Fibroblast of lung (primary cell): ENCODE measurements at regions not wholly inside any gene's neighbourhood (a gene's known extent, or its start where the extent isn't known, plus 50 kb on each side); places are given as distances from the start of the nearest gene placed in this dataset.
A peak's percentile ranks its signal among the peaks of the same experiment; 100 is the strongest.

ENCODE experiments used
- DNase-seq, 2 donors: peaks; one replicate each; pipeline versions ENCODE4 v3.0.0 to v3.0.0-alpha.2; 2010; ENCODE audit warnings: low read depth in 2 of 2
- H2AFZ ChIP-seq: 2 replicates; pipeline ENCODE4 v1.5.1; 2012; ENCODE audit warnings: low read length, control low read depth, inconsistent platforms
- H3K27ac ChIP-seq: 2 replicates; pipeline ENCODE4 v1.5.1; 2011; ENCODE audit warnings: low read length, control low read depth; ENCODE audit not compliant: insufficient read depth
- H3K27me3 ChIP-seq: 2 replicates; pipeline ENCODE4 v1.5.1; 2011; ENCODE audit warnings: mild to moderate bottlenecking, low read length; ENCODE audit not compliant: control insufficient read depth, insufficient read depth
- H3K36me3 ChIP-seq: 2 replicates; pipeline ENCODE4 v1.5.1; 2011; ENCODE audit warnings: low read length; ENCODE audit not compliant: control insufficient read depth, insufficient read depth
- H3K4me1 ChIP-seq: 2 replicates; pipeline ENCODE4 v1.5.1; 2011; ENCODE audit warnings: low read length; ENCODE audit not compliant: control insufficient read depth, insufficient read depth; ENCODE audit errors: extremely low read depth
- H3K4me2 ChIP-seq: 2 replicates; pipeline ENCODE4 v1.5.1; 2011; ENCODE audit warnings: low read length, control low read depth; ENCODE audit not compliant: insufficient read depth; ENCODE audit errors: extremely low read depth
- H3K4me3 ChIP-seq, 4 experiments: fragments of 200-600 bp in 1 of 4; sonication (generic) in 1 of 4; replicated peaks in 1 of 4; 2 replicates each; pipeline ENCODE4 v1.5.1; 2011 to 2016; ENCODE audit warnings: low read length in 4 of 4, low read depth in 3 of 4, mild to moderate bottlenecking in 3 of 4, control low read depth in 2 of 4, inconsistent platforms in 1 of 4, mixed read lengths in 1 of 4; ENCODE audit not compliant: insufficient read depth in 1 of 4; ENCODE audit errors: control extremely low read depth in 1 of 4
- H3K79me2 ChIP-seq: 2 replicates; pipeline ENCODE4 v1.5.1; 2012; ENCODE audit warnings: mild to moderate bottlenecking, low read length, inconsistent platforms; ENCODE audit not compliant: control insufficient read depth, insufficient read depth
- H3K9ac ChIP-seq: 2 replicates; pipeline ENCODE4 v1.5.1; 2011; ENCODE audit warnings: mild to moderate bottlenecking, low read length, control low read depth; ENCODE audit not compliant: insufficient read depth
- H3K9me3 ChIP-seq: 2 replicates; pipeline ENCODE4 v1.5.1; 2012; ENCODE audit warnings: low read depth, low read length; ENCODE audit not compliant: control insufficient read depth, insufficient read depth
- H4K20me1 ChIP-seq: 2 replicates; pipeline ENCODE4 v1.5.1; 2011; ENCODE audit warnings: low read length; ENCODE audit not compliant: control insufficient read depth, insufficient read depth; ENCODE audit errors: extremely low read depth
- CTCF ChIP-seq, 2 donors: IDR thresholded peaks in 1 of 2; conservative IDR thresholded peaks in 1 of 2; 1 replicate in 1 of 2; 2 replicates in 1 of 2; pipeline ENCODE4 v1.5.1; 2011 to 2012; ENCODE audit warnings: low read length in 2 of 2, control low read depth in 1 of 2, inconsistent platforms in 1 of 2, low read depth in 1 of 2, mild to moderate bottlenecking in 1 of 2
- EZH2 ChIP-seq: IDR thresholded peaks from 2 replicates; pipeline ENCODE4 v1.5.1; 2012; ENCODE audit warnings: low read length, control low read depth, mild to moderate bottlenecking; ENCODE audit errors: missing control alignments

- H3K27ac ChIP-seq: no peak overlapping the region
- no peak overlapping the region for H3K4me3 ChIP-seq
- TF ChIP-seq EZH2 (no peak), CTCF (conservative IDR thresholded peaks at IDR 0.05 in 1 of 2, IDR thresholded peaks at IDR 0.05 in 1 of 2; ENCODE audit: low read depth in 1 of 2, low read length in 2 of 2) (no peak)
- H3K79me2 ChIP-seq: no peaks in the 10 kb centered on the region
- no peaks in the 10 kb centered on the region for H3K36me3 ChIP-seq
- H4K20me1 ChIP-seq: no peaks in the 10 kb centered on the region
- no peak overlapping the region for H2AFZ ChIP-seq
- H3K27me3 ChIP-seq: no peaks in the 10 kb centered on the region
- no peak for DNase-seq
- H3K4me2 ChIP-seq: no peak overlapping the region
- H3K9me3 ChIP-seq: no peaks in the 10 kb centered on the region
- H3K9ac ChIP-seq: no peak overlapping the region
- H3K4me1 ChIP-seq: no peaks in the 10 kb centered on the region
These were observed 90.0 kb upstream of the NIPBL start for GRCh38 chr5:36786448-36787012.

- no peaks in the 10 kb centered on the region for H3K36me3 ChIP-seq
- no peaks in the 10 kb centered on the region for H3K9me3 ChIP-seq
- H3K4me1 ChIP-seq: no peaks in the 10 kb centered on the region
- no peak overlapping the region for H2AFZ ChIP-seq
- no peak for DNase-seq
- H3K27ac ChIP-seq: no peak overlapping the region
- TF ChIP-seq CTCF (conservative IDR thresholded peaks at IDR 0.05 in 1 of 2, IDR thresholded peaks at IDR 0.05 in 1 of 2; ENCODE audit: low read depth in 1 of 2, low read length in 2 of 2) (no peak), EZH2 (no peak)
- no peak overlapping the region for H3K9ac ChIP-seq
- no peaks in the 10 kb centered on the region for H3K79me2 ChIP-seq
- no peaks in the 10 kb centered on the region for H4K20me1 ChIP-seq
- no peaks in the 10 kb centered on the region for H3K27me3 ChIP-seq
- no peak overlapping the region for H3K4me3 ChIP-seq
- no peak overlapping the region for H3K4me2 ChIP-seq
These were observed 89.0 kb upstream of the NIPBL start for GRCh38 chr5:36787365-36788093.

GRCh38 chr5:36790847-36791246, 85.7 kb upstream of the NIPBL start:
- H3K79me2 ChIP-seq: no peaks in the 10 kb centered on the region
- H3K36me3 ChIP-seq: no peaks in the 10 kb centered on the region
- H3K4me3 ChIP-seq: no peak overlapping the region
- H3K27ac ChIP-seq: no peak overlapping the region
- H4K20me1 ChIP-seq: no peaks in the 10 kb centered on the region
- TF ChIP-seq EZH2: no peak
- no peak for TF ChIP-seq CTCF (conservative IDR thresholded peaks at IDR 0.05 in 1 of 2, IDR thresholded peaks at IDR 0.05 in 1 of 2; ENCODE audit: low read depth in 1 of 2, low read length in 2 of 2)
- no peak overlapping the region for H2AFZ ChIP-seq
- H3K9me3 ChIP-seq: no peaks in the 10 kb centered on the region
- no peaks in the 10 kb centered on the region for H3K4me1 ChIP-seq
- no peaks in the 10 kb centered on the region for H3K27me3 ChIP-seq
- H3K4me2 ChIP-seq: no peak overlapping the region
- H3K9ac ChIP-seq: no peak overlapping the region
- DNase-seq: peak; percentile 1 to 18
